ENCODE measurements at regions not wholly inside any gene's neighbourhood (a gene's known extent, or its start where the extent isn't known, plus 50 kb on each side); places are given as distances from the start of the nearest gene placed in this dataset.

- H3K9me2 ChIP-seq (ENCODE audit: insufficient read depth), result no peaks in the 10 kb centered on the region
- H3K4me2 ChIP-seq (ENCODE audit: low read length), result no peak overlapping the region
- no peaks in the 10 kb centered on the region for H4K20me1 ChIP-seq (ENCODE audit: insufficient read depth)
- no TSS peak for BruUV-seq (replicated peaks)
- no peak overlapping the region for H3K4me3 ChIP-seq (replicated peaks in 1 of 2; ENCODE audit: low read depth in 1 of 2, low read length in 2 of 2)
- ChIA-PET RAD21 (ENCODE audit: low non-redundant PET in 1 of 2, low total read pairs in 2 of 2, uncharacterized antibody in 2 of 2, unreplicated experiment in 2 of 2) (no interaction called here), POLR2A (no interaction called here), CTCF (no interaction called here)
- no peaks in the 10 kb centered on the region for H3K36me3 ChIP-seq (ENCODE audit: control insufficient read depth in 1 of 2, insufficient read depth in 2 of 2, low read length in 2 of 2)
- H3K27me3 ChIP-seq (ENCODE audit: insufficient read depth, low read length), result no peaks in the 10 kb centered on the region
- no peak for DNase-seq (ENCODE audit: low read depth, low spot score)
- no peak for ATAC-seq
- H3K27ac ChIP-seq (ENCODE audit: low read depth, low read length), result no peak overlapping the region
- intact Hi-C loops (cut with micrococcal nuclease), result no loop called here
- no peaks in the 10 kb centered on the region for H3K79me2 ChIP-seq (ENCODE audit: insufficient read depth, low read length)
- H3K9me3 ChIP-seq (ENCODE audit: control insufficient read depth in 1 of 2, insufficient read depth in 1 of 2, low read depth in 1 of 2, low read length in 2 of 2), result no peaks in the 10 kb centered on the region
- no peak overlapping the region for H2AFZ ChIP-seq (ENCODE audit: low read depth, low read length, poor library complexity, severe bottlenecking)
- no peak overlapping the region for H3K9ac ChIP-seq (ENCODE audit: low read length)
- TF ChIP-seq REST (IDR thresholded peaks at IDR 0.05; ENCODE audit: low read depth) (no peak), ZFX (IDR thresholded peaks at IDR 0.05) (no peak), RAD21 (IDR thresholded peaks at IDR 0.05; ENCODE audit: low read depth) (no peak), TCF7L2 (IDR thresholded peaks at IDR 0.05; ENCODE audit: borderline replicate concordance, extremely low read depth, insufficient read depth, insufficient read length) (no peak), EGR1 (IDR thresholded peaks at IDR 0.05; ENCODE audit: low read depth) (no peak), SIN3A (IDR thresholded peaks at IDR 0.05; ENCODE audit: low read depth) (no peak), ZBTB33 (IDR thresholded peaks at IDR 0.05; ENCODE audit: extremely low read depth, insufficient replicate concordance, low read length) (no peak), CBX3 (IDR thresholded peaks at IDR 0.05; ENCODE audit: low read depth) (no peak)
- no peaks in the 10 kb centered on the region for H3K4me1 ChIP-seq (ENCODE audit: control insufficient read depth in 1 of 2, insufficient read depth in 2 of 2, low read length in 2 of 2)
These were observed 107.6 kb downstream of the VEGFA start for GRCh38 chr6:43877463-43878126.

Data from HCT116 (cell line).